HG03196 (cell line): ENCODE measurements at regions not wholly inside any gene's neighbourhood (a gene's known extent, or its start where the extent isn't known, plus 50 kb on each side); places are given as distances from the start of the nearest gene placed in this dataset.

Source experiments
- ATAC-seq: cut with Tn5 transposase; IDR thresholded peaks from one replicate; pipeline ENCODE4 v1.9.1; 2021; ENCODE audit not compliant: unreplicated experiment

GRCh38 chr16:85321509-85322271, 209.4 kb upstream of the CIBAR2 start:
- no peak for ATAC-seq

GRCh38 chr16:85323230-85323960, 211.1 kb upstream of the CIBAR2 start:
- no peak for ATAC-seq

GRCh38 chr16:85323961-85324253, 211.6 kb upstream of the CIBAR2 start:
- no peak for ATAC-seq

- ATAC-seq, result no peak
Measured at GRCh38 chr16:85324488-85324887, 212.2 kb upstream of the CIBAR2 start.

- ATAC-seq, result no peak
Measured at GRCh38 chr16:85326113-85326793, 214.0 kb upstream of the CIBAR2 start.

GRCh38 chr16:85326794-85327181, 214.5 kb upstream of the CIBAR2 start:
- ATAC-seq, result no peak

- ATAC-seq, result no peak
Measured at GRCh38 chr16:85327731-85328675, 215.7 kb upstream of the CIBAR2 start.

- ATAC-seq, result no peak
Measured at GRCh38 chr16:85328676-85329058, 216.4 kb upstream of the CIBAR2 start.

GRCh38 chr16:85329059-85329812, 217.0 kb upstream of the CIBAR2 start:
- no peak for ATAC-seq

GRCh38 chr16:85330006-85330693, 217.9 kb upstream of the CIBAR2 start:
- ATAC-seq, result no peak

- ATAC-seq, result no peak
Measured at GRCh38 chr16:85330694-85331188, 218.5 kb upstream of the CIBAR2 start.

- ATAC-seq, result no peak
Measured at GRCh38 chr16:85331688-85332087, 219.4 kb upstream of the CIBAR2 start.

- no peak for ATAC-seq
Measured at GRCh38 chr16:85332175-85332574, 219.9 kb upstream of the CIBAR2 start.

- no peak for ATAC-seq
Measured at GRCh38 chr16:85333337-85333736, 221.1 kb upstream of the CIBAR2 start.

GRCh38 chr16:85333744-85334640, 221.7 kb upstream of the CIBAR2 start:
- ATAC-seq, result no peak

GRCh38 chr16:85334718-85335583, 222.7 kb upstream of the CIBAR2 start:
- no peak for ATAC-seq
